Erythroblast (primary cell): ENCODE measurements at regions not wholly inside any gene's neighbourhood (a gene's known extent, or its start where the extent isn't known, plus 50 kb on each side); places are given as distances from the start of the nearest gene placed in this dataset.

ENCODE experiments used
- GATA1 ChIP-seq: IDR thresholded peaks from 2 replicates; pipeline ENCODE4 v1.6.1; 2011; ENCODE audit warnings: low read depth, mild to moderate bottlenecking, control low read depth, low read length, moderate library complexity
- POLR2A ChIP-seq: IDR thresholded peaks from 2 replicates; pipeline ENCODE4 v1.6.1; 2011; ENCODE audit warnings: mild to moderate bottlenecking, low read length

- no peak for TF ChIP-seq POLR2A
- TF ChIP-seq GATA1 = no peak
Measured at GRCh38 chr22:46070803-46071450, 79.4 kb upstream of the PPARA start.
